ENCODE measurements at regions not wholly inside any gene's neighbourhood (a gene's known extent, or its start where the extent isn't known, plus 50 kb on each side); places are given as distances from the start of the nearest gene placed in this dataset.

- H3K9me3 ChIP-seq: peaks cover 22 to 26% of the 10 kb centered on the region in 2 donors
- H3K4me3 ChIP-seq: no peak overlapping the region
- no peaks in the 10 kb centered on the region for H3K27me3 ChIP-seq
- H3K36me3 ChIP-seq: no peaks in the 10 kb centered on the region
- no peaks in the 10 kb centered on the region for H3K4me1 ChIP-seq
- no peak overlapping the region for H3K27ac ChIP-seq
- TF ChIP-seq POLR2A (IDR thresholded peaks at IDR 0.05): no peak
- TF ChIP-seq POLR2AphosphoS5 (IDR thresholded peaks at IDR 0.05): no peak
- TF ChIP-seq, protein P1, sequence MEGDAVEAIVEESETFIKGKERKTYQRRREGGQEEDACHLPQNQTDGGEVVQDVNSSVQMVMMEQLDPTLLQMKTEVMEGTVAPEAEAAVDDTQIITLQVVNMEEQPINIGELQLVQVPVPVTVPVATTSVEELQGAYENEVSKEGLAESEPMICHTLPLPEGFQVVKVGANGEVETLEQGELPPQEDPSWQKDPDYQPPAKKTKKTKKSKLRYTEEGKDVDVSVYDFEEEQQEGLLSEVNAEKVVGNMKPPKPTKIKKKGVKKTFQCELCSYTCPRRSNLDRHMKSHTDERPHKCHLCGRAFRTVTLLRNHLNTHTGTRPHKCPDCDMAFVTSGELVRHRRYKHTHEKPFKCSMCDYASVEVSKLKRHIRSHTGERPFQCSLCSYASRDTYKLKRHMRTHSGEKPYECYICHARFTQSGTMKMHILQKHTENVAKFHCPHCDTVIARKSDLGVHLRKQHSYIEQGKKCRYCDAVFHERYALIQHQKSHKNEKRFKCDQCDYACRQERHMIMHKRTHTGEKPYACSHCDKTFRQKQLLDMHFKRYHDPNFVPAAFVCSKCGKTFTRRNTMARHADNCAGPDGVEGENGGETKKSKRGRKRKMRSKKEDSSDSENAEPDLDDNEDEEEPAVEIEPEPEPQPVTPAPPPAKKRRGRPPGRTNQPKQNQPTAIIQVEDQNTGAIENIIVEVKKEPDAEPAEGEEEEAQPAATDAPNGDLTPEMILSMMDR (IDR thresholded peaks at IDR 0.05): no peak
- no peak for DNase-seq (ENCODE audit: low spot score in 2 of 2)
- intact Hi-C loops (cut with DNase I; ENCODE audit: low total_unique reads): no loop called here
Observed at GRCh38 chr13:46484561-46484960, 68.4 kb upstream of the LRCH1 start.

DNA sequence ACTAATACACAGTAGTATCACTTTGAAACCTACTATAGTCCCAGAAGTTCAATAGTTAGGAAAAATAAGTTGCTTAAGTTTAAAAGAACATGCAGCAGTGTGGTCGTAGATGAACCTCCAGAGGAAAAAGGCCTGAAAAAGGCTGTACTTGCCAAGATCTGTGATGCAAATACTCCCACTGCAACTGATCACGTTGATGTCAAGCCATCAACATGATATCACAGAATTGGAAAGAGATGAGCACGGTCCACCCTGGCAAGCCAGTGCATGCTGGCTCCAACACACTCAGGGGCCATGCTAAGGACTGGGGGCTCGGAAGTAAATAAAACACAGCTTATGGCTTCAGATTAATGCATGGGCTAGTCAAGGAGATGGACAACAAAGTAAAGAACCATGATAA is 71.8 kb upstream of the LRCH1 start:
- Histone ChIP-seq H3K27me3 (no peaks in the 10 kb centered on the region), H3K4me3 (no peak overlapping the region), H3K27ac (no peak overlapping the region), H3K9me3 (peaks cover 22 to 26% of the 10 kb centered on the region in 2 donors), H3K4me1 (no peaks in the 10 kb centered on the region), H3K36me3 (no peaks in the 10 kb centered on the region)
- TF ChIP-seq, protein P1 (IDR thresholded peaks at IDR 0.05): no peak
- TF ChIP-seq POLR2A (IDR thresholded peaks at IDR 0.05) (no peak), POLR2AphosphoS5 (IDR thresholded peaks at IDR 0.05) (no peak)
- DNase-seq (ENCODE audit: low spot score in 2 of 2): no peak
- intact Hi-C loops (cut with DNase I; ENCODE audit: low total_unique reads): no loop called here

GRCh38 chr13:46480131-46480530 is 72.8 kb upstream of the LRCH1 start:
- Histone ChIP-seq H3K9me3 (peaks cover 22% of the 10 kb centered on the region in 2 donors), H3K27me3 (no peaks in the 10 kb centered on the region), H3K36me3 (no peaks in the 10 kb centered on the region), H3K4me1 (no peaks in the 10 kb centered on the region), H3K4me3 (no peak overlapping the region), H3K27ac (no peak overlapping the region)
- intact Hi-C loops (cut with DNase I; ENCODE audit: low total_unique reads): no loop called here
- no peak for TF ChIP-seq POLR2AphosphoS5 (IDR thresholded peaks at IDR 0.05)
- TF ChIP-seq, protein P1 (IDR thresholded peaks at IDR 0.05): no peak
- no peak for TF ChIP-seq POLR2A (IDR thresholded peaks at IDR 0.05)
- DNase-seq (ENCODE audit: low spot score in 2 of 2): no peak

GRCh38 chr13:46479691-46480090 is 73.3 kb upstream of the LRCH1 start:
- H3K4me3 ChIP-seq: no peak overlapping the region
- intact Hi-C loops (cut with DNase I; ENCODE audit: low total_unique reads): no loop called here
- no peak for DNase-seq (ENCODE audit: low spot score in 2 of 2)
- H3K27ac ChIP-seq: no peak overlapping the region
- no peaks in the 10 kb centered on the region for H3K27me3 ChIP-seq
- no peaks in the 10 kb centered on the region for H3K4me1 ChIP-seq
- TF ChIP-seq POLR2A (IDR thresholded peaks at IDR 0.05): no peak
- TF ChIP-seq, protein P1 (IDR thresholded peaks at IDR 0.05): no peak
- TF ChIP-seq POLR2AphosphoS5 (IDR thresholded peaks at IDR 0.05): no peak
- peaks cover 18% of the 10 kb centered on the region in 2 donors for H3K9me3 ChIP-seq
- no peaks in the 10 kb centered on the region for H3K36me3 ChIP-seq

GRCh38 chr13:46479283-46479682 is 73.7 kb upstream of the LRCH1 start:
- TF ChIP-seq POLR2A (IDR thresholded peaks at IDR 0.05): no peak
- TF ChIP-seq POLR2AphosphoS5 (IDR thresholded peaks at IDR 0.05): no peak
- TF ChIP-seq, protein P1 (IDR thresholded peaks at IDR 0.05): no peak
- H3K4me3 ChIP-seq: no peak overlapping the region
- intact Hi-C loops (cut with DNase I; ENCODE audit: low total_unique reads): no loop called here
- peaks cover 14 to 15% of the 10 kb centered on the region in 2 donors for H3K9me3 ChIP-seq
- no peaks in the 10 kb centered on the region for H3K4me1 ChIP-seq
- DNase-seq (ENCODE audit: low spot score in 2 of 2): no peak
- no peaks in the 10 kb centered on the region for H3K36me3 ChIP-seq
- no peak overlapping the region for H3K27ac ChIP-seq
- H3K27me3 ChIP-seq: no peaks in the 10 kb centered on the region

All from breast epithelium (tissue), 4 donors.